ENCODE measurements at regions not wholly inside any gene's neighbourhood (a gene's known extent, or its start where the extent isn't known, plus 50 kb on each side); places are given as distances from the start of the nearest gene placed in this dataset.

DNA sequence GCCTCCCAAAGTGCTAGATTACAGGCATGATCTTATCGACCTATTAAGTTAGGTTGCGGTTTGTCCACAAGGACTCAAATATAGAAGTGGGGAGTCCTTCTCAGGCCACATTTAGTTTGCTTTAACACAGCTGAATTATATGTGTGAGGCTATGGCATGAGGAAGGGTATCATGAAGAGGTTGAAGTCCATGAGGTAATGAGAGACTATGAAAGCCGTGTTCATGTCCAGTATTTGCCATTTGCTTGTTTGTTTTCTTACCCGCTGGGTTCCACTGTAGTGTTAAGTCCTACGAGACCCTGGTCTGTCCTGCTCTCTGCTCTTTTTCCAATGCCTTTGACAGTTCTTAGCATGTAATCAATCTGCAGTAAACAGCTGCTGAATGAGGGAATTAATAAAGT is 1072.4 kb upstream of the EEF2KMT start:
- no peak overlapping the region for H3K4me3 Mint-ChIP-seq
- H3K9me3 Mint-ChIP-seq: peaks cover 4% of the 10 kb centered on the region
- H3K4me1 Mint-ChIP-seq: no peaks in the 10 kb centered on the region
- H3K36me3 Mint-ChIP-seq: no peaks in the 10 kb centered on the region
- H3K27me3 Mint-ChIP-seq: no peaks in the 10 kb centered on the region
- ATAC-seq: no peak
- H3K27ac Mint-ChIP-seq: no peak overlapping the region

DNA sequence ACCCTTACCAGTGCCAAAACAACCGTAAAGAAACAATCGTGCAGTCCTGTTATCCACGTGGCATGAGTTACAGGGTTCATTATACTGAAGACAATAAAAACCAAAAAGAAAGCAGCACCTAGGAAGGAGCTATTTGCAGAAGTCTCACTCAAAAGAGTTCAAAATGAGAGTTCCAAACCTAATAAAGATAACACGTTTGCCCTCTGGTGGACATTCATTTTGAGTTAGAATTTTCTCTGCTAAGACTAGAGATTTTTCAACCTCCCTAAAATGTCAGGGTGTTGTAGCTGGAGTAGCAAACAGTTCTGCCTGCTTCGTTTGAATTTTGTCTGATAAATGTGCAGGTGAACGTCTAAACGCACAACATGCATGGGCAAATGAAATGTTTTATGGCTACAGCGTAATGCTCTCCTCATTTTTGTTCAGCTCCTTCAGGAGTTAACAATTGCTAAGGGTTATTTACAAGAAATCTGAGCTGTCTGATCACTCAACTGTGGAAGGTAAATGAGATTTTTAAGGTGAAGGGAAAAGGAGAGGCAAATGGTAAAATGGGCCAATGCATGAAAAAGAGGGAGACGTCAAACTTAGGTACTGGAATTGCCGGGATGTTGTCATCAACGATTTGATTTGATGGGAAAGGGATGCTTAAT is 1067.9 kb upstream of the EEF2KMT start:
- Mint-ChIP-seq H3K36me3 (no peaks in the 10 kb centered on the region), H3K27ac (no peak overlapping the region), H3K4me1 (no peaks in the 10 kb centered on the region), H3K9me3 (peaks cover 4% of the 10 kb centered on the region), H3K4me3 (no peak overlapping the region), H3K27me3 (no peaks in the 10 kb centered on the region)
- ATAC-seq: no peak

DNA sequence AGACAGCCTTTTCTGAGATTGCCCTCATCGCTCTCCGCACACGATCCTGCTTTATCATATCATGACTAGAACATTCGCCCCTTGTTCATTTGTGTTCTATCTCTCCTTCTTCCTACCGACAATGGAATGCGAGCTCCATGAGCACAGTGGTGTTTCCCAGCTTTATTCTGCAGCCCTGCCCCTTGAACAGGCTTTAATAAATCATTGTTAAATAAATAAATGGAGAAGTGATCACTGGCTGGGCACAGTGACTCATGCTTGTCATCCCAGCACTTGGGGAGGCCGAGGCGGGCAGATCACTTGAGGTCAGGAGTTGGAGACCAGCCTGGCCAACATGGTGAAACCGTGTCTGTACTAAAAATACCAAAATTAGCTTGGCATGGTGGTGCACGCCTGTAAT is 1063.3 kb upstream of the EEF2KMT start:
- Mint-ChIP-seq H3K27me3 (no peaks in the 10 kb centered on the region), H3K4me1 (no peaks in the 10 kb centered on the region), H3K4me3 (no peak overlapping the region), H3K36me3 (no peaks in the 10 kb centered on the region), H3K9me3 (peaks cover 9% of the 10 kb centered on the region), H3K27ac (no peak overlapping the region)
- ATAC-seq: no peak

DNA sequence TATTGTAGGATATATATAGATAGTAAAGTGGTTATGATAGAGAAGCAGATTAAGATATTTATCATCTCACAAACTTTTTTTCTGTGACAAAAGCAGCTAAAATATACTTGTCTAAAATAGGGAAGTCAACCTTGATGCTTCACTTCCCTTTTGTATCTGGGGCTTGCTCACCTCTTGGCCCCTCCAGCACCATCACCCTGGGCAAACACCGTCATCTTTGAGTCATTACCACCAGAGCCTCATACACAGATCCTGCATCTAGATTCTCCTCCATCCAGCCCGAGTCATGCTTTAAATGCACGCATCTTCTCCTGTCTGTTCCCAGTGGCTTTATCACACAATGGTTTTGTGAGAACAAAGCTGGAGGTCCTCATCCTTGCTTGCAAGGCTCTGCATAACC is 1062.7 kb upstream of the EEF2KMT start:
- no peaks in the 10 kb centered on the region for H3K27me3 Mint-ChIP-seq
- no peaks in the 10 kb centered on the region for H3K36me3 Mint-ChIP-seq
- H3K27ac Mint-ChIP-seq: no peak overlapping the region
- ATAC-seq: no peak
- no peak overlapping the region for H3K4me3 Mint-ChIP-seq
- H3K4me1 Mint-ChIP-seq: no peaks in the 10 kb centered on the region
- peaks cover 9% of the 10 kb centered on the region for H3K9me3 Mint-ChIP-seq

DNA sequence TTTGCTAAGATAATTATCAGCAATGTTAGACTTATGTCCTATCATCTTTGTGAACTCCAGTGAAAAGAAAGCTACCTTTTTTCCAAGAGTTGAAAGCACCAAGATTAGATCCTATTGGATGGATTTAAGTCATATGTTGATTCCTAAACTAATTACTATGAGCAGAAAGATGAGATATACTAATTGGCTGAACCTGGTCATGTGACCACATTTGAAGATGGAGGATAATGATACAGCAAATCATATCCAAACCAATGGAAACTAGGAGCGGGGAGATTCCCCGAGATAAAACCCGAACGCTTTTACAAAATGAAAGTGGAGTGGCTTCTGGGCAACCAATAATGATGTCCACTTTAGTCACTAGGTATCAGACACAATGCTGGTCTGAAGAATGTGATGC is 1060.2 kb upstream of the EEF2KMT start:
- Mint-ChIP-seq H3K27me3 (no peaks in the 10 kb centered on the region), H3K4me1 (no peaks in the 10 kb centered on the region), H3K9me3 (peaks cover 9% of the 10 kb centered on the region), H3K36me3 (no peaks in the 10 kb centered on the region), H3K4me3 (no peak overlapping the region), H3K27ac (no peak overlapping the region)
- no peak for ATAC-seq

DNA sequence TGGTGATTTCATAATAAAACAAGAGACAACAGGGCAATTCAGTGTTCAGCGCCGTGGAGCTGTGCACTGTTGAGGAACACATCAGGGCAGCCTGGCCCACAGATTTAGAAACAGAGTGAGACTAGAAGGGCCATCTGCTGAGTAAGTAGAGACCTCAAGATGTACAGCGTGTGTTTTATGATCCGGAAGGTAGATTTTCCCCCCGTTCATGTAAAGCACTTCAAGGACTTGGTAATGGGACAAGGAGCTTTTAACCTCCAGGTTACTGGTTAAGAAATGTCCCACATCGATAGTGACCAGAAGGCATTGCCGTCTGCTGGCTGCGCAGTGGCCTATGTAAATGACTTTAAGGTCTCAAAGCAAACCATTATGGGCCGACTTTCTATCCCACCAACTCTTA is 1057.7 kb upstream of the EEF2KMT start:
- ATAC-seq: no peak

DNA sequence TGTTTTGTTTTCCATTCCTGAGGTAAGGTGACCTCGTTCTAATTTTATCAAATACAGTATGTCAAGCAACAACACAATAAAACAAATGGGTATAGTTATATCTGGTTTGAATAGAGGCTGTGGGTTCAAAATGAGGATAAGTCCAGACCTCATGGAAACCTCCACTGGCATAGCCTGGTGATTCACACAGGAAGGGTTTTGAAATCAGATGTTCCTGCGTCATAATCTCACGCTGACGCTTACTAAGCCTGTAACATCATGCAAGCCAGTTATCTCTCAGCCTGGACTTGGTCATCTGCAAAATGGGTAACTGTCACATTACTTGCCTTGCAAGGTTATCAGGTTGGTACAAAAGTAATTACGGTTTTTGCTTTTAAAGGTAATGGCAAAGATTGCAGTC is 1056.3 kb upstream of the EEF2KMT start:
- Mint-ChIP-seq H3K9me3 (peaks cover 3% of the 10 kb centered on the region), H3K4me1 (no peaks in the 10 kb centered on the region), H3K27ac (no peak overlapping the region), H3K4me3 (no peak overlapping the region), H3K36me3 (no peaks in the 10 kb centered on the region), H3K27me3 (no peaks in the 10 kb centered on the region)
- no peak for ATAC-seq

More for the DNA sequence above, 1057.7 kb upstream of the EEF2KMT start:
- H3K4me1 Mint-ChIP-seq: no peaks in the 10 kb centered on the region
- H3K9me3 Mint-ChIP-seq: peaks cover 3% of the 10 kb centered on the region
- no peaks in the 10 kb centered on the region for H3K27me3 Mint-ChIP-seq
- H3K36me3 Mint-ChIP-seq: no peaks in the 10 kb centered on the region
- H3K4me3 Mint-ChIP-seq: no peak overlapping the region
- no peak overlapping the region for H3K27ac Mint-ChIP-seq

DNA sequence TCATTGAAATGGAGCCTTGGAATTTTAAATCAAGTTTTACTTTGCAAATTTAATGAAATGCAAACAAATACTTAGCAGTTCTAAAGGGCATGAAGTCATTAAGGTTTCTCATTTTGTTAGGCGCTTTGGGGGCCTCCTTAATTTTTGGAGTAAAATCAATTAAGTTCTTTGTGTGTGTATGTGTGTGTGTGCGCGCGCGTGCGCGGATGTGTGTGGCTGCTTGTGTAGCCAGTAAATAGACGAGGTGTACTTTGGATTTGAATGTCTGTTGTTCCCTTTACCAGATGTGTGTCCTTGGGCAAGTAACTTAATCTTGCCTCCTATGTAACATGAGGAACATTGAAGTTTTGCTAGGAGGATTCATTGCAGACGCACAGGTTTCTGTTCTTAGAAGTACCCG is 1051.4 kb upstream of the EEF2KMT start:
- H3K9me3 Mint-ChIP-seq: no peaks in the 10 kb centered on the region
- H3K27ac Mint-ChIP-seq: no peak overlapping the region
- H3K36me3 Mint-ChIP-seq: no peaks in the 10 kb centered on the region
- no peak for ATAC-seq
- H3K4me1 Mint-ChIP-seq: no peaks in the 10 kb centered on the region
- no peak overlapping the region for H3K4me3 Mint-ChIP-seq
- no peaks in the 10 kb centered on the region for H3K27me3 Mint-ChIP-seq

DNA sequence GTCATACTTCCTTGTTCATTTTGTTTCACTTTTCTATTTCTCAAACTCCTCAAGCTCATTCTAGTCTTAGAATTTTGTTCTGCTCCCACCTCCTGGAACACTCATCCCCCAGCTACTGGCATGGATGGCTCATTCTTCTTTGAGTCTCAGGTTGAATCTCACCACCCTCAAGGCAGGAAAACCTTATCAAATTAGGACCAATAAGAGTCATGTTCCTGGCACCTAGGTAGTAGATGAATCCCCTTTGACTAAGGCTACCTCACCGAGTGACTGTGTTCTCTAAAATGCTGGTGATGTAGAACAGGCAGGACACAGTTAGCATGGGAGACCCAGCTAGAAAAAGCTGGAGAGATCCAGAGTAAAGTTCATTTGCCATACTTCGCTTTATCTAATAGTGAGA is 1050.8 kb upstream of the EEF2KMT start:
- H3K27ac Mint-ChIP-seq: no peak overlapping the region
- no peaks in the 10 kb centered on the region for H3K9me3 Mint-ChIP-seq
- H3K36me3 Mint-ChIP-seq: no peaks in the 10 kb centered on the region
- H3K4me1 Mint-ChIP-seq: no peaks in the 10 kb centered on the region
- H3K4me3 Mint-ChIP-seq: no peak overlapping the region
- ATAC-seq: no peak
- no peaks in the 10 kb centered on the region for H3K27me3 Mint-ChIP-seq

DNA sequence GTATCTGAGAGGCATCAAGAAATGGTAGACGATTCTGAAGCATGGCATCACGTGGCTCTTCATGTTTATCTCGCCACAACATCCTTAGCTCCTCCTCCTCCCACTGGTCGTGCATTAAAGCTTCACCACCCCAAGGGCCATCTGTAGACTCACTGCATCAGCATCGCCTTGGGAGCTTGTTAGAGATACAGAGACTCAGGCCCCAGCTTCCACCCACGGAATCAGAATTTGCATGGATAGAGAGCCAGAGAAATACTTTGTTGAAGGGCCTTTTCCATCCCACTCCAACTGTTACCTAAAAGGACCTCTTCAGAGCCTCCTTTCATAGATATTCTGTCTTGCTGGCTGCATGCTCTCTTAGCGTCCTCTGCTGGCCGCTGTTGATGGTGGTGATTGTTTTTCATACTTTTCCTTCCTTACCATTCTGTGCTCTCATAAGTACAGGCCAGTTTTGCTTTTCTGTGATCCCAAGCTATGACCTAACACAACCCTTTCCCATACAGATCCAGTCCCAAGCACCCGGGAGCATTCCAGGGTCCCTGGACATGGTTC is 1049.4 kb upstream of the EEF2KMT start:
- no peaks in the 10 kb centered on the region for H3K27me3 Mint-ChIP-seq
- no peak for ATAC-seq
- H3K4me1 Mint-ChIP-seq: no peaks in the 10 kb centered on the region
- peaks cover 3% of the 10 kb centered on the region for H3K9me3 Mint-ChIP-seq
- H3K4me3 Mint-ChIP-seq: no peak overlapping the region
- H3K36me3 Mint-ChIP-seq: no peaks in the 10 kb centered on the region
- no peak overlapping the region for H3K27ac Mint-ChIP-seq

DNA sequence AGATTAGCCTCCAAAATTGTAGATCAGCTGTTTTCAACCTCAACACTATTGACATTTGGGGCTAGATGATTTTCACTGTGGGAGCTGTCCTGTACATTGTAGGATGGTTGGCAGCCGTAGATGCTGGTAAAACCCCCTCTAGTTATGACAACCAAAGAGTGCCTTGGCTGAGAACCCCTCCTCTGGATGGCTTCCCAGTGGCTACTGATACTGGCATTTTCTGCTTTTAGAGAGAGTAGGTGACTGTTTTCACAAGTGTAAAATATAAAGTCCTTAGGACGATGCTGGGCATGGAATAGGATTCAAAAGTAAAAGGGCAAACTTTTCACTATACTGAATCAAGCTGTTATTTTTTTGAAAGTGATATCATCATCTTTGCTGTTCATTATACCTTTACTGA is 1048.8 kb upstream of the EEF2KMT start:
- Mint-ChIP-seq H3K4me3 (no peak overlapping the region), H3K27ac (no peak overlapping the region), H3K36me3 (no peaks in the 10 kb centered on the region), H3K27me3 (no peaks in the 10 kb centered on the region), H3K4me1 (no peaks in the 10 kb centered on the region), H3K9me3 (peaks cover 5% of the 10 kb centered on the region)
- ATAC-seq: no peak

DNA sequence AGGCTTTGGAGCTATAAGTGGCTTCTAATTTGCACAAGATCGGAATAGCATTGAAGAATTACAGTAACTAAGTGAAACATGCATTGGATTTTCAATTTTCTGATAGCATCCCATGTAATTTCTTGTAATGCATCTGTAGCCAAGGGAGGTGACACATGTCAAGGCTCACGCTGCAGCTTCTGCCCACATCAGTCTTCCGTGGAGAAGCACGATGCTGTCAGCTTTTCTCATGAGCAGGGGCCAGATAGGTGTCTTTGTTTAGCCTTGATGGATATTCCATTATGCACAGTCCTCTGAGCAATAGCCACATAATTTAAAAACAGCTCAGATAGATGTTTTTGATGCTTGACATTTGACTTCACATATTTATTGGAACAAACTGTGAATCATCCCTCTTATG is 1046.9 kb upstream of the EEF2KMT start:
- no peak overlapping the region for H3K4me3 Mint-ChIP-seq
- ATAC-seq: no peak
- no peak overlapping the region for H3K27ac Mint-ChIP-seq
- H3K4me1 Mint-ChIP-seq: no peaks in the 10 kb centered on the region
- H3K9me3 Mint-ChIP-seq: peaks cover 9% of the 10 kb centered on the region
- no peaks in the 10 kb centered on the region for H3K36me3 Mint-ChIP-seq
- H3K27me3 Mint-ChIP-seq: no peaks in the 10 kb centered on the region

DNA sequence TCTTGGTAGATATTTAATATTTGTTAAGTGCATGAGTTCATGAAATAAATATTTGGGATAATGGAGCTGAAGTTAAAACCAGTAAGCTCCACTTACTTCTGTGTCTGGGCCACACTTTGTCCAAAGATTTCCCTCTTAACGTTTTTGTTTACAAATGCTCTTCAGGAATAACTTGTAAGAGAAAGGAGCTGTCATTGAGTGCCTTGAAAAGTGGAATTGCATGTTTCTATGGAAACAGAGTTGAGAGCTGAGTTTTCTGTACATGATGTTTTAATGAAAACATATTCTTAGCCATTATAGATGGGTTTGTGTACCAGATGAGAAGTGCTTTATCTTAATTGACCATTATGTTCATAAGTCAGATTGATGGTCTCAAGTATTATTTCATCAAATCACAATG is 1045.4 kb upstream of the EEF2KMT start:
- no peak overlapping the region for H3K4me3 Mint-ChIP-seq
- H3K9me3 Mint-ChIP-seq: peaks cover 10% of the 10 kb centered on the region
- H3K27ac Mint-ChIP-seq: no peak overlapping the region
- no peaks in the 10 kb centered on the region for H3K27me3 Mint-ChIP-seq
- H3K4me1 Mint-ChIP-seq: no peaks in the 10 kb centered on the region
- no peaks in the 10 kb centered on the region for H3K36me3 Mint-ChIP-seq
- ATAC-seq: no peak

DNA sequence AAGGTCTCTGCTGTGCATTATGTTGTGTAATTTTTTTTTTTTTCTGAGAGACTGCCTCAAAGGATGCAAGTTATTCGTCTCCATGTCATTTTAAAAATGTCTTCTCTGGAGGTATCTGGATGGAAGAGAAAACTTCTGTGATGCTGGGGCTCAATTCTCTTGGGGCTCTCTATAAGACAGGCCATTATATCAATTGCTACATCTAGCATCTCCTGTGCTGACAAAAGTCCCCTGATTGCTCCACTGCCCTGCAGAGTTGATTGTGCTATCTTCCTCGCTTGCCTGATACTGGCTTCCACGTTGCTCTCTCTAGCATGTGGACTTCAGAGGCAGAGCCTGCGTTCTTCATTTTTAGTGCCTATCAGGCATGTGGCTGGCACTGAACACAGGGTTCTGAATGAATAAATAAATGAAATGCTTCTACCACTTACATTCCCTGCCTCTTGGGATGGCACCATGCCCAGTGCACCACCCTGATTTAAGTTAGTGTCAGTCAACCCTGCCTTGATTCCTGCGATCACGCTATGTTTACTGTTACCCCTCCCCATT is 1035.5 kb upstream of the EEF2KMT start:
- no peak for ATAC-seq
- no peaks in the 10 kb centered on the region for H3K27me3 Mint-ChIP-seq
- H3K4me3 Mint-ChIP-seq: no peak overlapping the region

DNA sequence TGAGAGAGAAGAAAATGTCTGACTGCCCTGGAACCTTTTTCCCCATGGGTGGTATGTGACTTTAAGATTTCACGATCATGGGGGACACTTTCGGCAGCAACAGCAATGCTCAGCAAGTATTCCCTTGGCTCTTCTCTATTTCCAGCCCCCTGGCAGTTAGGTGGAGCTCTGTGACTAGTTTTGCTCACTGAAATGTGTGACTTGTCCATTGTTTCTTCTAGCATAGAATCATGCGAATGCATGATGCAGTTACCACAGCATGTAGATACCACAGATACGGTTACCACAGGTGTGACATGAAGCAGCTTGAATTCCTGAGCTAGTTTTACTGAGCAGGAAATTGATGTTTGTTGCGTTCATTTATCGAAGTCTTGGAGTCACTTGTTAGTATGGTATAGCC is 1034.5 kb upstream of the EEF2KMT start:
- H3K27me3 Mint-ChIP-seq: no peaks in the 10 kb centered on the region
- H3K27ac Mint-ChIP-seq: no peak overlapping the region
- H3K9me3 Mint-ChIP-seq: peaks cover 10% of the 10 kb centered on the region
- H3K36me3 Mint-ChIP-seq: no peaks in the 10 kb centered on the region
- no peaks in the 10 kb centered on the region for H3K4me1 Mint-ChIP-seq
- no peak for ATAC-seq
- H3K4me3 Mint-ChIP-seq: no peak overlapping the region

More for the DNA sequence above, 1035.5 kb upstream of the EEF2KMT start:
- Mint-ChIP-seq H3K4me1 (no peaks in the 10 kb centered on the region), H3K9me3 (peaks cover 10% of the 10 kb centered on the region), H3K27ac (no peak overlapping the region), H3K36me3 (no peaks in the 10 kb centered on the region)

DNA sequence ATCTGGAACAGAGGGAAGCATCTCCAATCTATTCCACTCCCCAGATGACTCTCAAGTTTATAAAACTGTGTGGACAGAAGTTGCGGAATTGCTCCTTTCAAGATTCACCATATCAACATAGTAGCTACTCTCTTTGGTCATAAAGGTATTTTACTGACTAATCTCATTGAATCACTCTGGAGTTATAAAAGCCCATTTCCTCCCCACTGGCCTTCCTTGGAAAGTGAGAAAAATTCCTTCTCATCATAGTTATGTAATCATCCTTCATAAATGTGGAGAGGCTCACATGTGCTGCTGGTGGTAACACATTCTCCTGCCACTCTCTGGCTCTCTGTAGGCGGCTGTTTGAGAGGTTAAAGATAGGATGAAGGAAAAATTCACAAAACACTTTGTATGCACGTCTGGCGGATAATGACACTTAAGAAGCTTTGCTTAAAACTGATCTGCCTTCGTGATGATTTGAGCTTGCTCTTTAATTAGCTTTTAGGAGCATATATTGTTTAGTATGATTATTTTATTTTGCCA is 1034.0 kb upstream of the EEF2KMT start:
- Mint-ChIP-seq H3K27ac (no peak overlapping the region), H3K36me3 (no peaks in the 10 kb centered on the region), H3K4me1 (no peaks in the 10 kb centered on the region), H3K9me3 (peaks cover 10% of the 10 kb centered on the region), H3K4me3 (no peak overlapping the region), H3K27me3 (no peaks in the 10 kb centered on the region)
- ATAC-seq: no peak
